Keratinocyte (primary cell): ENCODE measurements at regions not wholly inside any gene's neighbourhood (a gene's known extent, or its start where the extent isn't known, plus 50 kb on each side); places are given as distances from the start of the nearest gene placed in this dataset.

Experiments used
- DNase-seq: peaks from one replicate; pipeline ENCODE4 v3.0.0-alpha.2; 2011; ENCODE audit warnings: low read depth, missing footprints, low spot score
- FAIRE-seq: peaks from 2 replicates; lab custom pipeline; 2011; peaks lifted over from hg19 to GRCh38; lab: Jason Lieb, UNC
- H2AFZ ChIP-seq: 2 replicates; pipeline ENCODE4 v1.6.0; 2012; ENCODE audit warnings: low read length, control low read depth, inconsistent platforms; ENCODE audit not compliant: control insufficient read depth
- H3K27ac ChIP-seq: 2 replicates; pipeline ENCODE4 v1.5.1; 2011; ENCODE audit warnings: low read length; ENCODE audit not compliant: control insufficient read depth, insufficient read depth
- H3K27me3 ChIP-seq: 3 replicates; pipeline ENCODE4 v1.6.0; 2011; ENCODE audit warnings: low read length; ENCODE audit not compliant: control insufficient read depth, insufficient read depth; ENCODE audit errors: extremely low read depth
- H3K36me3 ChIP-seq, 2 experiments: 2 replicates in 1 of 2; 3 replicates in 1 of 2; pipeline ENCODE4 v1.5.1; 2011; ENCODE audit warnings: low read length in 2 of 2, mild to moderate bottlenecking in 1 of 2; ENCODE audit not compliant: control insufficient read depth in 2 of 2, insufficient read depth in 2 of 2; ENCODE audit errors: extremely low read depth in 1 of 2
- H3K4me1 ChIP-seq: 3 replicates; pipeline ENCODE4 v1.5.1; 2011; ENCODE audit warnings: low read length; ENCODE audit not compliant: control insufficient read depth, insufficient read depth; ENCODE audit errors: extremely low read depth
- H3K4me2 ChIP-seq: 3 replicates; pipeline ENCODE4 v1.6.0; 2011; ENCODE audit warnings: low read depth, low read length; ENCODE audit not compliant: control insufficient read depth, insufficient read depth; ENCODE audit errors: extremely low read depth
- H3K4me3 ChIP-seq, 3 experiments: fragments of 200-600 bp in 1 of 3; sonication (generic) in 1 of 3; 2 replicates in 2 of 3; 3 replicates in 1 of 3; pipeline ENCODE4 v1.5.1; 2011 to 2016; ENCODE audit warnings: low read length in 3 of 3, mild to moderate bottlenecking in 3 of 3, control low read depth in 2 of 3, inconsistent platforms in 1 of 3, low read depth in 1 of 3, mixed read lengths in 1 of 3, mixed run types in 1 of 3, moderate library complexity in 1 of 3; ENCODE audit not compliant: control insufficient read depth in 2 of 3, insufficient read depth in 2 of 3; ENCODE audit errors: extremely low read depth in 1 of 3
- H3K79me2 ChIP-seq: 2 replicates; pipeline ENCODE4 v1.6.0; 2012; ENCODE audit warnings: low read length; ENCODE audit not compliant: control insufficient read depth, insufficient read depth
- H3K9ac ChIP-seq: 3 replicates; pipeline ENCODE4 v1.6.0; 2011; ENCODE audit warnings: low read length; ENCODE audit not compliant: control insufficient read depth, insufficient read depth; ENCODE audit errors: extremely low read depth
- H3K9me1 ChIP-seq: 3 replicates; pipeline ENCODE4 v1.6.0; 2011; ENCODE audit warnings: low read length; ENCODE audit not compliant: control insufficient read depth, insufficient read depth; ENCODE audit errors: extremely low read depth
- H3K9me3 ChIP-seq: 2 replicates; pipeline ENCODE4 v1.5.1; 2012; ENCODE audit warnings: low read depth, low read length; ENCODE audit not compliant: control insufficient read depth
- H4K20me1 ChIP-seq: 3 replicates; pipeline ENCODE4 v1.6.0; 2011; ENCODE audit warnings: low read length; ENCODE audit not compliant: control insufficient read depth, insufficient read depth; ENCODE audit errors: extremely low read depth
- CTCF ChIP-seq, 3 experiments: IDR thresholded peaks in 1 of 3; conservative IDR thresholded peaks in 1 of 3; optimal IDR thresholded peaks in 1 of 3; 2 replicates in 2 of 3; 3 replicates in 1 of 3; pipeline versions ENCODE3 to v1.5.1; 2011; ENCODE audit warnings: low read length in 3 of 3, mild to moderate bottlenecking in 3 of 3, moderate library complexity in 2 of 3, control low read depth in 1 of 3, inconsistent platforms in 1 of 3; ENCODE audit not compliant: insufficient read depth in 2 of 3; ENCODE audit errors: extremely low read depth in 1 of 3
- EZH2 ChIP-seq: IDR thresholded peaks from one replicate; pipeline ENCODE4 v1.6.1; 2012; ENCODE audit warnings: inconsistent platforms, mild to moderate bottlenecking, low read length, moderate library complexity
- dilution Hi-C: fragments of 300-500 bp; cut with MboI; formaldehyde crosslinking; loops from one replicate; pipeline ENCODE4 v1.7.0; 2020; ENCODE audit warnings: low sequenced_read_pairs; ENCODE audit not compliant: extremely low pct_ligation_motif_present

DNA sequence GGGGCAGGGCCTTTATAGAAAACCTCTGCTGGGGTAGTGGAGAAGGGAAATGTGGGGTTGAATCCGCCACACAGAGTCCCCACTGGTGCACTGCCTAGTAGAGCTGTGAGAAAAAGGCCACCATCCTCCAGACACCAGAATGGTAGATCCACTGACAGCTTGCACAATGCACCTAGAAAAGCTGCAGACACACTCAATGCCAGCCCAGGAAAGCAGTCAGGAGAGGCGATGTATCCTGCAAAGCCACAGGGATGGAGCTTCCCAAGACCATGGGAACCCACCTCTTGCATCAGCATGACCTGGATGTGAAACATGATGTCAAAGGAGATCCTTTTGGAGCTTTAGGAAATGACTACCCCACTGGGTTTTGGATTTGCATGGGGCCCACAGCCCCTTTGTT, 958.0 kb upstream of the MIR17HG start:
- no peaks in the 10 kb centered on the region for H4K20me1 ChIP-seq
- no peak overlapping the region for H3K9ac ChIP-seq
- FAIRE-seq = no peak
- no peaks in the 10 kb centered on the region for H3K27me3 ChIP-seq
- DNase-seq = no peak
- dilution Hi-C loops = no loop called here
- H3K79me2 ChIP-seq = no peaks in the 10 kb centered on the region
- no peaks in the 10 kb centered on the region for H3K9me3 ChIP-seq
- no peaks in the 10 kb centered on the region for H3K36me3 ChIP-seq
- no peaks in the 10 kb centered on the region for H3K9me1 ChIP-seq
- no peak overlapping the region for H2AFZ ChIP-seq
- no peak overlapping the region for H3K27ac ChIP-seq
- H3K4me2 ChIP-seq = no peak overlapping the region
- no peak for TF ChIP-seq CTCF (optimal IDR thresholded peaks at IDR 0.05 in 1 of 3, IDR thresholded peaks at IDR 0.05 in 1 of 3, conservative IDR thresholded peaks at IDR 0.05 in 1 of 3; ENCODE audit: extremely low read depth in 1 of 3, insufficient read depth in 2 of 3, low read length in 3 of 3)
- TF ChIP-seq EZH2 = no peak
- H3K4me1 ChIP-seq = no peaks in the 10 kb centered on the region
- H3K4me3 ChIP-seq = no peak overlapping the region

- no peak overlapping the region for H2AFZ ChIP-seq
- H3K4me1 ChIP-seq = no peaks in the 10 kb centered on the region
- H3K27me3 ChIP-seq = no peaks in the 10 kb centered on the region
- no peak overlapping the region for H3K9ac ChIP-seq
- no peak overlapping the region for H3K4me2 ChIP-seq
- no peak overlapping the region for H3K27ac ChIP-seq
- no peaks in the 10 kb centered on the region for H3K79me2 ChIP-seq
- no peak for DNase-seq
- dilution Hi-C loops = no loop called here
- no peak overlapping the region for H3K4me3 ChIP-seq
- H3K9me1 ChIP-seq = no peaks in the 10 kb centered on the region
- TF ChIP-seq EZH2 (no peak), CTCF (optimal IDR thresholded peaks at IDR 0.05 in 1 of 3, IDR thresholded peaks at IDR 0.05 in 1 of 3, conservative IDR thresholded peaks at IDR 0.05 in 1 of 3; ENCODE audit: extremely low read depth in 1 of 3, insufficient read depth in 2 of 3, low read length in 3 of 3) (no peak)
- H3K36me3 ChIP-seq = no peaks in the 10 kb centered on the region
- H3K9me3 ChIP-seq = no peaks in the 10 kb centered on the region
- no peaks in the 10 kb centered on the region for H4K20me1 ChIP-seq
- FAIRE-seq = no peak
These were observed 954.1 kb upstream of the MIR17HG start for GRCh38 chr13:90393408-90393807.
